H1 (cell line): ENCODE measurements at regions not wholly inside any gene's neighbourhood (a gene's known extent, or its start where the extent isn't known, plus 50 kb on each side); places are given as distances from the start of the nearest gene placed in this dataset.

ENCODE experiments used
- CTCF ChIP-seq, 3 experiments: IDR thresholded peaks; 1 replicate in 2 of 3; 2 replicates in 1 of 3; pipeline versions ENCODE4 v1.5.1 to v1.6.1; 2011; ENCODE audit warnings: low read length in 3 of 3, mild to moderate bottlenecking in 3 of 3, inconsistent platforms in 2 of 3, low read depth in 1 of 3, moderate library complexity in 1 of 3; ENCODE audit not compliant: insufficient read depth in 1 of 3; ENCODE audit errors: control extremely low read depth in 1 of 3
- HDAC2 ChIP-seq, 2 experiments: fragments of 300-600 bp in 1 of 2; sonication (generic) in 1 of 2; IDR thresholded peaks; 2 replicates each; pipeline ENCODE4 v1.6.1; 2011 to 2012; ENCODE audit warnings: low read depth in 2 of 2, low read length in 2 of 2, mild to moderate bottlenecking in 2 of 2, moderate library complexity in 2 of 2, borderline replicate concordance in 1 of 2, inconsistent platforms in 1 of 2
- SRF ChIP-seq: IDR thresholded peaks from 2 replicates; pipeline ENCODE4 v1.6.1; 2011; ENCODE audit warnings: mild to moderate bottlenecking, low read depth, low read length, moderate library complexity

GRCh38 chr22:34934261-34934660 is 131.7 kb upstream of the ISX start (continued):
- TF ChIP-seq CTCF (IDR thresholded peaks at IDR 0.05; ENCODE audit: control extremely low read depth in 1 of 3, insufficient read depth in 1 of 3, low read depth in 1 of 3, low read length in 3 of 3), result no peak
- no peak for TF ChIP-seq SRF
- no peak for TF ChIP-seq HDAC2 (IDR thresholded peaks at IDR 0.05; ENCODE audit: borderline replicate concordance in 1 of 2, low read depth in 2 of 2, low read length in 2 of 2)
